Endothelial cell of umbilical vein (primary cell): ENCODE measurements at regions not wholly inside any gene's neighbourhood (a gene's known extent, or its start where the extent isn't known, plus 50 kb on each side); places are given as distances from the start of the nearest gene placed in this dataset.

ENCODE experiments used
- CTCF ChIP-seq, 2 donors: IDR thresholded peaks; 1 replicate in 1 of 2; 2 replicates in 1 of 2; pipeline ENCODE4 v1.5.1; 2011; ENCODE audit warnings: low read length in 2 of 2, mild to moderate bottlenecking in 2 of 2, moderate library complexity in 2 of 2, control low read depth in 1 of 2, inconsistent platforms in 1 of 2, low read depth in 1 of 2; ENCODE audit not compliant: insufficient read depth in 1 of 2; ENCODE audit errors: extremely low read depth in 1 of 2
- EZH2 ChIP-seq: IDR thresholded peaks from 2 replicates; pipeline ENCODE4 v1.6.1; 2012; ENCODE audit warnings: borderline replicate concordance, low read depth, mild to moderate bottlenecking, moderate library complexity, low read length, inconsistent platforms; ENCODE audit not compliant: severe bottlenecking
- FOS ChIP-seq: IDR thresholded peaks from 2 replicates; pipeline ENCODE4 v1.6.1; 2011; ENCODE audit warnings: mild to moderate bottlenecking, low read length, moderate library complexity, borderline replicate concordance; ENCODE audit not compliant: insufficient read depth
- JUN ChIP-seq: IDR thresholded peaks from 2 replicates; pipeline ENCODE4 v1.6.1; 2011; ENCODE audit warnings: borderline replicate concordance, low read depth; ENCODE audit not compliant: insufficient read length, insufficient read depth
- MAX ChIP-seq: IDR thresholded peaks from 2 replicates; pipeline ENCODE4 v1.6.1; 2011; ENCODE audit not compliant: insufficient read depth, insufficient read length
- POLR2A ChIP-seq: IDR thresholded peaks from 2 replicates; pipeline ENCODE4 v1.6.1; 2012; ENCODE audit warnings: low read depth, mild to moderate bottlenecking, control low read depth, low read length
- POLR2AphosphoS5 ChIP-seq: IDR thresholded peaks from 2 replicates; pipeline ENCODE4 v1.6.1; 2012; ENCODE audit warnings: low read depth, mild to moderate bottlenecking, control low read depth, low read length, moderate library complexity; ENCODE audit not compliant: insufficient read depth

- TF ChIP-seq CTCF (IDR thresholded peaks at IDR 0.05; ENCODE audit: extremely low read depth in 1 of 2, insufficient read depth in 1 of 2, low read depth in 1 of 2, low read length in 2 of 2), result no peak
- no peak for TF ChIP-seq JUN
- no peak for TF ChIP-seq POLR2A
- TF ChIP-seq POLR2AphosphoS5, result no peak
- no peak for TF ChIP-seq MAX
- TF ChIP-seq EZH2, result no peak
- no peak for TF ChIP-seq FOS
Observed at GRCh38 chr3:56931836-56932235, 128.6 kb upstream of the SPATA12 start.
